ENCODE measurements at regions not wholly inside any gene's neighbourhood (a gene's known extent, or its start where the extent isn't known, plus 50 kb on each side); places are given as distances from the start of the nearest gene placed in this dataset.

DNA sequence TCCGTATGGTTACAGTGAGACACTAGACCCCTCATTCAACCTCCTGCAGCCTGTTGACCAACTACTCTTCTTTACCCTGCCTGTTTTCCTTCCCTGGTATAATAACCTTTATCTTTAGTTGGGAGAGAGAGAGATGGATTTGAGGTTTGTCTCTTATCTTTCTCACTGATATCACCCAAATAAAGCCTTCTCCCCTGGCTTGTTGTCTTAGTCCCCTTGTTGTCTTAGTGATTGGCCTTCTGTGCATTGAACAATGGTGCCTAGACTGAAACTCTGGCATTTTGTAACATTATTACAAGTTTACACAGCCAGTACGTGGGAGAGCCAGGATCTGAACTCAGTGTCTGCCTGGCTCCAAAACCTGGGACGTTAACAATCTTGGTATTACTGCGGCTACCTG, 560.8 kb downstream of the HS3ST4 start:
- no peak overlapping the region for H3K4me3 ChIP-seq (ENCODE audit: severe bottlenecking)
- ATAC-seq (ENCODE audit: low read depth) (no peak), DNase-seq (ENCODE audit: low spot score) (no peak)
- H3K36me3 ChIP-seq (ENCODE audit: low read depth), result no peaks in the 10 kb centered on the region
- TF ChIP-seq, protein P1, sequence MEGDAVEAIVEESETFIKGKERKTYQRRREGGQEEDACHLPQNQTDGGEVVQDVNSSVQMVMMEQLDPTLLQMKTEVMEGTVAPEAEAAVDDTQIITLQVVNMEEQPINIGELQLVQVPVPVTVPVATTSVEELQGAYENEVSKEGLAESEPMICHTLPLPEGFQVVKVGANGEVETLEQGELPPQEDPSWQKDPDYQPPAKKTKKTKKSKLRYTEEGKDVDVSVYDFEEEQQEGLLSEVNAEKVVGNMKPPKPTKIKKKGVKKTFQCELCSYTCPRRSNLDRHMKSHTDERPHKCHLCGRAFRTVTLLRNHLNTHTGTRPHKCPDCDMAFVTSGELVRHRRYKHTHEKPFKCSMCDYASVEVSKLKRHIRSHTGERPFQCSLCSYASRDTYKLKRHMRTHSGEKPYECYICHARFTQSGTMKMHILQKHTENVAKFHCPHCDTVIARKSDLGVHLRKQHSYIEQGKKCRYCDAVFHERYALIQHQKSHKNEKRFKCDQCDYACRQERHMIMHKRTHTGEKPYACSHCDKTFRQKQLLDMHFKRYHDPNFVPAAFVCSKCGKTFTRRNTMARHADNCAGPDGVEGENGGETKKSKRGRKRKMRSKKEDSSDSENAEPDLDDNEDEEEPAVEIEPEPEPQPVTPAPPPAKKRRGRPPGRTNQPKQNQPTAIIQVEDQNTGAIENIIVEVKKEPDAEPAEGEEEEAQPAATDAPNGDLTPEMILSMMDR (IDR thresholded peaks at IDR 0.05; ENCODE audit: poor library complexity, severe bottlenecking), result no peak
- H3K4me1 ChIP-seq (ENCODE audit: insufficient read depth, poor library complexity, severe bottlenecking), result no peaks in the 10 kb centered on the region
- H3K27ac ChIP-seq (ENCODE audit: poor library complexity, severe bottlenecking), result no peak overlapping the region
- H3K9me3 ChIP-seq (ENCODE audit: severe bottlenecking), result peaks cover 4% of the 10 kb centered on the region
- no peaks in the 10 kb centered on the region for H3K27me3 ChIP-seq (ENCODE audit: insufficient read depth, poor library complexity, severe bottlenecking)

DNA sequence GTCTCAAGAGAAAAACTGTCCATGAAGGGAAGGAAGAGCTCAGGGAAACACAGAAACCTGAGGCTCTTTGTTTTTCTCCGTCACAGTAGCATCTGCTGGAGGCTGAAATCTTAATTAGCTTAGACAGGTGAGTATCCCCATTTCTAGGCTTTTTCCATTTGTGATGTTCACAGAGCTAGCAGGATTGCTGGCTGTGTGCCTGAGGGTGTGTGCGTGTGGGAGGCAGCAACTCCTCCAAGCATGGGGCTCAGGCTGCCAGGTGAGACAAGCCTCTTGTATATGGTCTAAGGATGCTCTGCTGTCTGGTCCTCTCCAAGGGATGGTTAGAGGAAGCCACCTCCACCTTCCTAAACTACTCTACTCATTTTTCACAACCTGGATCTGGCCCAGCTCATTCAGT, 569.9 kb downstream of the HS3ST4 start:
- TF ChIP-seq, protein P1 (IDR thresholded peaks at IDR 0.05; ENCODE audit: poor library complexity, severe bottlenecking), result no peak
- Histone ChIP-seq H3K4me1 (ENCODE audit: insufficient read depth, poor library complexity, severe bottlenecking) (no peaks in the 10 kb centered on the region), H3K36me3 (ENCODE audit: low read depth) (no peaks in the 10 kb centered on the region), H3K27me3 (ENCODE audit: insufficient read depth, poor library complexity, severe bottlenecking) (no peaks in the 10 kb centered on the region), H3K9me3 (ENCODE audit: severe bottlenecking) (no peaks in the 10 kb centered on the region), H3K27ac (ENCODE audit: poor library complexity, severe bottlenecking) (no peak overlapping the region), H3K4me3 (ENCODE audit: severe bottlenecking) (no peak overlapping the region)
- no peak for ATAC-seq (ENCODE audit: low read depth)
- no peak for DNase-seq (ENCODE audit: low spot score)

DNA sequence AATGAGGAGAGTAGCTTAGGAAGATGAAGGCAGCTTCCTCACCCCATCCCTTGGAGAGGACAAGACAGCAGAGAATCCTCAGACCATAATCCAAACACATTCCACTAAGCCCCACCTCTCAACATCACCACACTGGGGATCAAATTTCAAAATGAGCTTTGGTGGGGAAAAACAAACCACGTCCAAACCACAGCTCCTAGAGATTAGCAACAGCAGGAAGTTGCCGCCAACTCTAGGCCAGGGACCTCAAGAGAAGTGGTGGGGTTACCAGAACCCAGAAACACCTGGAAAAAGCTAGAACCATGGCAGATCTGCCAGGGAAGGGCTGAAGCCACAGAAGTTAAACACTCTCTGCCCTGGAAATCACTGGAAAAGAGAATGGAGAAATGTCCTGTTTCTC, 571.6 kb downstream of the HS3ST4 start:
- TF ChIP-seq, protein P1 (IDR thresholded peaks at IDR 0.05; ENCODE audit: poor library complexity, severe bottlenecking), result no peak
- ATAC-seq (ENCODE audit: low read depth) (no peak), DNase-seq (ENCODE audit: low spot score) (no peak)

DNA sequence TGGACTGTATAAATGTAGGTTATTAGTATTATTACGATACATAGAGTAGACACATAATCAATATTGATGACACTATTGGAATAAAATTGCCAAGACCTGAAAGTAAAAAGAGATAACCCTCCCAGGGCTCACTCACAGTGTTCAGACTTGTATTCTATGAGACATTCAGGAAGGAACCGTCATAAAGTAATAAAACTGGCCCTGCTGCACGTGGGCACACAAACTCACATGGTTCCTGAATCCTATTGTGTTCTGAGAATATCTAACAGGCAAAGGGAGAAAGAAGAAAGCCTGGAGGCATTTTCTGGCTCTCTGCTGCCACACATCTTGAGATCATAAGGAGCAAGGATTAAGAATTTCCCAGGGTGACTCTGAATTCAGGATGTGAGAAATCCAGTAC, 575.9 kb downstream of the HS3ST4 start:
- TF ChIP-seq, protein P1 (IDR thresholded peaks at IDR 0.05; ENCODE audit: poor library complexity, severe bottlenecking), result no peak
- Histone ChIP-seq H3K36me3 (ENCODE audit: low read depth) (no peaks in the 10 kb centered on the region), H3K4me3 (ENCODE audit: severe bottlenecking) (no peak overlapping the region), H3K9me3 (ENCODE audit: severe bottlenecking) (no peaks in the 10 kb centered on the region), H3K27ac (ENCODE audit: poor library complexity, severe bottlenecking) (no peak overlapping the region), H3K4me1 (ENCODE audit: insufficient read depth, poor library complexity, severe bottlenecking) (no peaks in the 10 kb centered on the region), H3K27me3 (ENCODE audit: insufficient read depth, poor library complexity, severe bottlenecking) (no peaks in the 10 kb centered on the region)
- ATAC-seq (ENCODE audit: low read depth), result no peak
- no peak for DNase-seq (ENCODE audit: low spot score)

More for the DNA sequence above, 571.6 kb downstream of the HS3ST4 start:
- Histone ChIP-seq H3K27me3 (ENCODE audit: insufficient read depth, poor library complexity, severe bottlenecking) (no peaks in the 10 kb centered on the region), H3K9me3 (ENCODE audit: severe bottlenecking) (no peaks in the 10 kb centered on the region), H3K27ac (ENCODE audit: poor library complexity, severe bottlenecking) (no peak overlapping the region), H3K4me1 (ENCODE audit: insufficient read depth, poor library complexity, severe bottlenecking) (no peaks in the 10 kb centered on the region), H3K4me3 (ENCODE audit: severe bottlenecking) (no peak overlapping the region), H3K36me3 (ENCODE audit: low read depth) (no peaks in the 10 kb centered on the region)

DNA sequence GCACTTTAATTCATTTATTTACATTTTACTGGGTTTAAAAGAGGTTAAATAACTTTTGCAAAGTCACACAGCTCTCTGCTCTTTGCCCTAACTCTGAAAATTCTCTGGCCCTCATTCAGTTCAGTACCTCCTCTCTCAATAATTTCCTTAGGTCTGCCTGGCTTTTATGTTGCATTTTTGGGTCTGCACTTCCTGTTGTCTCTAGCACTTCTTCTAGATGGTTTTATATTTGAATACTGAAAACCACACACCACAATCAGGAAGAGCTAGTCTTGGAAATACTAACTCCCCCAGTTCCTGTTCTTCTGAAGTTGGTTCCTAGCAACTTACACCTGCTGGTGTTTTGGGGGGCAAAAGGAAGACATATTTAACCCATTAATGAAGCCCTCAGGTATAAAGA, 577.9 kb downstream of the HS3ST4 start:
- Histone ChIP-seq H3K9me3 (ENCODE audit: severe bottlenecking) (no peaks in the 10 kb centered on the region), H3K27ac (ENCODE audit: poor library complexity, severe bottlenecking) (no peak overlapping the region), H3K4me3 (ENCODE audit: severe bottlenecking) (no peak overlapping the region), H3K4me1 (ENCODE audit: insufficient read depth, poor library complexity, severe bottlenecking) (no peaks in the 10 kb centered on the region), H3K36me3 (ENCODE audit: low read depth) (no peaks in the 10 kb centered on the region), H3K27me3 (ENCODE audit: insufficient read depth, poor library complexity, severe bottlenecking) (no peaks in the 10 kb centered on the region)
- no peak for DNase-seq (ENCODE audit: low spot score)
- TF ChIP-seq, protein P1 (IDR thresholded peaks at IDR 0.05; ENCODE audit: poor library complexity, severe bottlenecking), result no peak
- no peak for ATAC-seq (ENCODE audit: low read depth)

All from RWPE2 (cell line).